Neutrophil (primary cell): ENCODE measurements at regions not wholly inside any gene's neighbourhood (a gene's known extent, or its start where the extent isn't known, plus 50 kb on each side); places are given as distances from the start of the nearest gene placed in this dataset.
"Not testable (repeated sequence)": the region's sequence is repeated elsewhere in the genome, so short reads cannot be mapped to it uniquely, and the experiment has no call there.

ENCODE experiments used
- H3K27ac ChIP-seq: fragments of 200-600 bp; sonication (generic); 2 replicates; pipeline ENCODE4 v1.5.1; 2016; ENCODE audit warnings: mild to moderate bottlenecking, moderate library complexity
- H3K27me3 ChIP-seq: fragments of 200-600 bp; sonication (generic); 2 replicates; pipeline ENCODE4 v1.6.0; 2016; ENCODE audit warnings: mild to moderate bottlenecking
- H3K36me3 ChIP-seq: fragments of 200-600 bp; sonication (generic); 2 replicates; pipeline ENCODE4 v1.5.1; 2017
- H3K4me1 ChIP-seq, 2 experiments: fragments of 200-600 bp in 1 of 2; sonication (generic) in 1 of 2; 1 replicate in 1 of 2; 2 replicates in 1 of 2; pipeline versions ENCODE4 v1.5.1 to v1.6.1; 2013 to 2016; ENCODE audit warnings: low read depth in 1 of 2, low read length in 1 of 2, mild to moderate bottlenecking in 1 of 2, moderate library complexity in 1 of 2; ENCODE audit not compliant: control insufficient read depth in 1 of 2, insufficient read depth in 1 of 2
- H3K4me3 ChIP-seq, 2 experiments: fragments of 200-600 bp in 1 of 2; sonication (generic) in 1 of 2; 1 replicate in 1 of 2; 2 replicates in 1 of 2; pipeline ENCODE4 v1.5.1; 2013 to 2016; ENCODE audit warnings: low read depth in 1 of 2, low read length in 1 of 2, mild to moderate bottlenecking in 1 of 2, moderate library complexity in 1 of 2
- H3K9me3 ChIP-seq: fragments of 200-600 bp; sonication (generic); 2 replicates; pipeline ENCODE4 v1.5.1; 2016
- TF ChIP-seq, protein P1 (sequence below): fragments of 200-600 bp; sonication (generic); IDR thresholded peaks from 2 replicates; pipeline ENCODE4 v1.5.1; 2016; ENCODE audit warnings: antibody characterized with exemption

DNA sequence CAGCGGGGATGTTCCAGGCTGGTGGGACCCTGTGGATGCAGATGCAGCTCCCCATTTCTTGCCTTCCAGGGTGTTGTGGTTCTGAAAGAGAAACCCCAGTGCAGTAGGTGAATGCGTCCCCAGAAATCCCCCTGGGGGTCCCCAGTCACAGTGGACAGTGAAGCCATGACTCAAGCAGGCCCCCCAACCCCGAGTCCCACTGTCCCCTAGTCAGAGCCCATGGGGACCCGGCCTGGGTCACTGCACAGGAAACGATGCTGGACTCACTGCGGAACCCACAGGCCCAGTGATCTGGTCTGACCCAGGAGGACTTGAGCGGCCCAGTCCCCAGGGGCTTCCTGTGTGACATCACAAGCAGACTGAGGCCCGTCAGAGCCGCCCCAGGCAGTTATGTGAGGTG lies 341.4 kb downstream of the ADGRD1 start:
- H3K27me3 ChIP-seq, H3K27ac ChIP-seq, H3K4me3 ChIP-seq, H3K9me3 ChIP-seq, H3K36me3 ChIP-seq, H3K4me1 ChIP-seq: not testable (repeated sequence)

DNA sequence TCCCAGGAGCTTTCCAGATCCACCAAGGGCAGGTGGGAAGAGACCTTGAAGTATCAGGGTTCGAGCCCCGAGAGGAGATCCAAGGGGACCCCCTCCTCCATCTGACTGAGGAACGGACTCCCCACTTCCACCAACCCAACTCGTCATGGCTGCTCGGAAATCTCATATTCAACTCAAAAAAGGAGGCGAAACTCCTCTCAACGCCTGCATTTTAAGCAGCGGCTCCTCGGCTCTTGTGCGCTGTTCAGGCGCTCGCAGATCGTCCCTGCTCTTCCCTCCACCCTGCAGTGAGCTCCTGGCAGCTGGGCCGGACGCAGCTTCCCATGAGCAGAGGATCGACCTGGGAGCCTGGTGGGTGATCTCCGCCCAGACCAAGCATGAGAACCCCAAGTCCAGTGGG lies 341.9 kb downstream of the ADGRD1 start:
- not testable (repeated sequence) for H3K27me3 ChIP-seq, H3K27ac ChIP-seq, H3K4me1 ChIP-seq, H3K4me3 ChIP-seq, H3K36me3 ChIP-seq, H3K9me3 ChIP-seq

DNA sequence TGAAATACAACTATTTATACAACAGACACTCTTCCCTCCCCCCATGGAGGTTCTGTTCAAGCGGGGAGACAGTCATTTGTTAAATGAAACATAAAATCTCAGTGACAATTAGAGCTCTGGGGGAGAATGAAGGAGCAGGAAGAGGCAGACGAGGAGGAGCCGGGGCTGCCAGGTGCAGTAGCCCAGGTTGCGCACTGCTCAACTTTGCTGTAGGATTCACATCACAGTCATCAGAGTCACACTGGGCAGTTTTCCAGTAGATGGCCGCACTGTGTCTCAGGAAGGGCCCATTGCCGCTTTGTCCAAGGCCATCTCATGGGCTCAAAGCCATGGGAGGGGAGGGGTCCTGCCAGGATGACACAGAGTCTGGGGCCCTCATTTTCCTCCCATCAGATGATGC lies 342.4 kb downstream of the ADGRD1 start:
- not testable (repeated sequence) for H3K4me3 ChIP-seq, H3K9me3 ChIP-seq, H3K4me1 ChIP-seq, H3K27me3 ChIP-seq, H3K36me3 ChIP-seq, H3K27ac ChIP-seq

DNA sequence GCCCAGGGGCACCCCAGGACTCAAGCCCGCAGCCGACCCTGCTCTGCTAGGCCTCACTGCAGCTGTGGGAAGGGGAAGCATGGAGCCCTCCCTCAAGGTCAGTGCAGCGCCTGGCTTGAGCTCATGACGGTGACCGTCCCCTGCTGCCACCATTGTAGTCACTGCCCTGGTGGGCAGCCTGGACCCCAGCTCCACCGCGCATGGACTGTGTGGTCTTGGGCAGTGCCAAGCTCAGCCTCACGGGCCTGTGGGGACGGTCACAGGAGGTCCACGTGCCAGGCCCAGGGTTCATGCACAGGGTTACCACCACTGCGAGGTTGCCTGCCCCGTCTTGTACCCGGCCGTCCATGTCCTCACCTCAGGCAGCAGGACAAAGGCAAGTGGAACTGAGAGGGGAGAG lies 342.9 kb downstream of the ADGRD1 start:
- not testable (repeated sequence) for H3K27ac ChIP-seq, H3K9me3 ChIP-seq, H3K36me3 ChIP-seq, H3K27me3 ChIP-seq, H3K4me1 ChIP-seq, H3K4me3 ChIP-seq

DNA sequence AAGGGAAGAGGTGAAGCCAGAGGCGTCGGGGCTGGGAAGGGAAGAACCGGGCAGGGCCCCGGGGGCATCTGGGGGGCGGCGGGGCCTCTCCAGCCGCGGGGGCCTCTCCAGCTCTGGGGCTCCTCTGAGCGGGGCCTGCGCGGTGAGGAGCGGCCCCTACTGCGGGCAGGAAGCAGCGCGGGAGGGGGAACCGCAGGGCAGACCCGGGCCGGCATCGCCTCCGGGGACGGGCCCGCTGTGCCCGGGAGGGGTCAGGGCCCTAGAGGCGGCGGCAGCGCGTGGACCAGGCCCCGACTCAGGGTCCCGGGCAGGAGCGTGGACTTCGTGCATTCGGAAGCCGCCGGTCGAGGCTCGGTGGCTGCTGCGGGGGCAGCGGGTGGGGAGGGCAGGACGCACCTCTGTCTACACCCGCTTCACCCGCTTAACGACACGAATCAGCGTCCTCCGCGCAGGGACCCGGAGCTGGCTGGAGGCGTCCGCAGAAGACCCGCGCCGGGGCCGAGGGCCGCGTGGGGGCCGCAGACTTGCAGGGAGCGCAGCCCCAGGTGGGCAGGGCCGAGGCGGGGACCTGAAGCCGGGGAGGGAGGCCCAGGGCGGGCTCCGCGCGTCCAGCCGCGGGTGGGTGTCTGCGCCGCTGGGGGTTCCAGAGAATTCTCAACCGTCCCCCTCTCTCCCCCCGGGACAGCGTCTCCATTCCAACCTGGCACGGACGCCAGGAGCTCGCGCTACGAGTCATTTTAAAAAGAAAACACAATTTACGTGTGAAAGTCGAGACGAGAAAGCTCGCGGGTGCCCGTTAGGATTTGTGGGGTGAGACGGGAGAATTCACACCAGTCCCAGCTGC lies 345.0 kb downstream of the ADGRD1 start:
- H3K27ac ChIP-seq, H3K27me3 ChIP-seq, H3K4me1 ChIP-seq, H3K4me3 ChIP-seq, H3K9me3 ChIP-seq, H3K36me3 ChIP-seq: not testable (repeated sequence)

DNA sequence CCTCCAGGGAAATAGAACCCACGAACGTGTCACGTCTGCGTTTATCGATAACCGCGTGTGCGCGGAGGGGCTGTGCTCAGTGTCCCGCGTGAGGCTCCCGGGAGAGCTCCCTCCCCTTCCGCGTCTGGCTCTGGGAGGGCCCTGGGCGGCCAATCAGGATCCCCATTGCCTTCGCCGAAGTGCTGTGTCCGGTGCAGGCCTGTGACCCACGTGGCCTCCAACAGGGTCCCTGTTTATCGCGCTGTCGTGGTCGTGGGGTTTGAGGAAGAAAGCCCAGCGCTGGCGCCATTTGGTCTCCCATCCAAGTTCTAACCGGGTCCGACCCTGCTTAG lies 345.6 kb downstream of the ADGRD1 start:
- H3K4me1 ChIP-seq, H3K36me3 ChIP-seq, H3K9me3 ChIP-seq, H3K27ac ChIP-seq, H3K27me3 ChIP-seq, H3K4me3 ChIP-seq: not testable (repeated sequence)

DNA sequence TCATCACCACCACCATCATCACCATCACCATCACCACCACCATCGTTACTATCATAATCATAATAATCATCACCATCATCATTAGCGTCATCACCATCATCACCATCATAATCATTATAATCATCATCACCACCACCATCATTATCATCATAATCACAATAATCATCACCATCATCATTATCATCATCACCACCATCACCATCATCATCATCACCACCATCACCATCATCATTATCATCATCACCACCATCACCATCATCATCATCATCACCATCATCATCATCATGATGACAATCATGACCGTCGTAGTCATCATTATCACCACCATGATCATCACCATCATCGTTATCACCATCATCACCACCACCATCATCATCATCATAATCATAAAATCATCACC lies 349.9 kb downstream of the ADGRD1 start:
- H3K27ac ChIP-seq, H3K4me1 ChIP-seq, H3K36me3 ChIP-seq, H3K9me3 ChIP-seq, H3K4me3 ChIP-seq, H3K27me3 ChIP-seq: not testable (repeated sequence)

DNA sequence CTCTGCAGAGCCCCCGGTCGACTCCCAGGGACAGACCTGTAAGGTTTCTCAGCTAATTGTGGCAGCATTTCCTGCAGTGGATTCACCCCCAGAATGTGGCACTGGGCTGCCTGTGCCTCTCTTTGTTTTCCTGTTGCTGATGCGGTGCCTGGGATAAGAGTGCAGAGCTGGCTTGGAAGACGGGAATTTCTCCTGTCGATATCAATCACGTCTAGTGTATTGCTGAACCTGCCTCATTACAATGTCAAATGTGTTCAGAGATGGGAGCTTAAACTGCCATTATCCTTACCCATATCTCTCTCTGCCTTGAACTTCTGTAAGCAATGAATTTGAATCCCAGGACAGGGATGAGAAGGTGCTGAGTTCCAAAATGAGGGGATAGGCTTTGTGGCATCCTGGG lies 350.9 kb downstream of the ADGRD1 start:
- not testable (repeated sequence) for H3K9me3 ChIP-seq, H3K4me3 ChIP-seq, H3K36me3 ChIP-seq, H3K27me3 ChIP-seq, H3K4me1 ChIP-seq, H3K27ac ChIP-seq

DNA sequence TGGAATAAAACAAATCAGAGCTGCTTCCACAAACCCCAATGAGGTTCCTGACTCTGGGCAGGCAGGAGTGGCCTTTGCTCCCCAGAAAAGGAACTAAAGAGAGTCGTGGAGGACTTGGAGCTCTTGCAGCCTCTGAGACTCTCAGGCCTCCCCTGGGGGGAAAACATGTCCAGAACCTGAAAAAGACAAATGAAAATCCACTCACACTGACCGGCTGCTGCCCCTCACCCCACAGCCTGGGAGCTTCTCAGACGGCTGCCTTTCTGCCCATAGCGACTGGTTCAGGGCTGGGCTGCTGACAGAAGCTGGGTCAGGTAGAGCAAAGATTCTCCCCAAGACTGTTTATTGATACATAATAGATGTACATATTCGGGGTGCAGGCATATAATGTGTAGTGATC lies 356.0 kb downstream of the ADGRD1 start:
- H3K9me3 ChIP-seq = no peaks in the 10 kb centered on the region
- TF ChIP-seq, protein P1, sequence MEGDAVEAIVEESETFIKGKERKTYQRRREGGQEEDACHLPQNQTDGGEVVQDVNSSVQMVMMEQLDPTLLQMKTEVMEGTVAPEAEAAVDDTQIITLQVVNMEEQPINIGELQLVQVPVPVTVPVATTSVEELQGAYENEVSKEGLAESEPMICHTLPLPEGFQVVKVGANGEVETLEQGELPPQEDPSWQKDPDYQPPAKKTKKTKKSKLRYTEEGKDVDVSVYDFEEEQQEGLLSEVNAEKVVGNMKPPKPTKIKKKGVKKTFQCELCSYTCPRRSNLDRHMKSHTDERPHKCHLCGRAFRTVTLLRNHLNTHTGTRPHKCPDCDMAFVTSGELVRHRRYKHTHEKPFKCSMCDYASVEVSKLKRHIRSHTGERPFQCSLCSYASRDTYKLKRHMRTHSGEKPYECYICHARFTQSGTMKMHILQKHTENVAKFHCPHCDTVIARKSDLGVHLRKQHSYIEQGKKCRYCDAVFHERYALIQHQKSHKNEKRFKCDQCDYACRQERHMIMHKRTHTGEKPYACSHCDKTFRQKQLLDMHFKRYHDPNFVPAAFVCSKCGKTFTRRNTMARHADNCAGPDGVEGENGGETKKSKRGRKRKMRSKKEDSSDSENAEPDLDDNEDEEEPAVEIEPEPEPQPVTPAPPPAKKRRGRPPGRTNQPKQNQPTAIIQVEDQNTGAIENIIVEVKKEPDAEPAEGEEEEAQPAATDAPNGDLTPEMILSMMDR = no peak
- no peak overlapping the region for H3K27ac ChIP-seq
- H3K4me3 ChIP-seq = no peak overlapping the region
- peaks cover 24% of the 10 kb centered on the region for H3K27me3 ChIP-seq
- H3K36me3 ChIP-seq = no peaks in the 10 kb centered on the region
- no peaks in the 10 kb centered on the region for H3K4me1 ChIP-seq

DNA sequence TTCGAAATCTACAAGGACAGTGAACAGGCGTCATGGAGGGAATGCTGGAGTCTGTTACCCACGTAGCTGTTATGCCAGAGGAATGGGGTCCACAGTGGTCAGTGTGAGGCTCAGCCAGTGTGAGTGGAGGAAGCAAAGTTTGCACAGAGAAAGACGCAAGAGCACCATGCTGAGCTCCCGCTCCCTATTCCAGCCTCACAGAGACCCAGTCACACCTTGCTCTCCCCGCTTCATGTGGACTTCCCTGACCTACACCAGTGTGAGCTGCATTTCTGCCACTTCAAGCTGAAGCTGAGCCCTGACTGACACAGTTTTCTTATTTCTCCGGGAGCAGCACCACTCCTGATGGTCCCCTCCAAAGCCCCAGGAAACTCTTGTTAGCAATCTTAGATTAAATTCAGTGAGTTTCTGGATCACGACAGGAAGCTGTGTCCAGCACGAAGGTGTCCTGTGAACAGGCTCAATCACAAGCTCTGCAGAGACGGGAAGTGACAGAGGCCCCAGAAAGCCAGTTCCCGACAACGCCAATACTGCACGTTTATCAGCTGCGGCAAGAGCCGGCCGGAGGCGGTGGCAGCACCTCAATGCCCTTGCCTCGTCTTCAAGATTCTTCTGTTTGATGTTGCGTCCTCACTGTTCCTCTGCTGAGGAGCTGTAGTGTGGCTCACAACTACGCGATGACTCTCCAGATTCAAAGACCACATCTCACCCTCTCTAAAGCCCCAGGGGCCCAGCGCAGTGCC lies 356.7 kb downstream of the ADGRD1 start:
- not testable (repeated sequence) for H3K4me3 ChIP-seq, H3K27ac ChIP-seq, H3K4me1 ChIP-seq, H3K9me3 ChIP-seq, H3K36me3 ChIP-seq
- peaks cover 24% of the 10 kb centered on the region for H3K27me3 ChIP-seq

DNA sequence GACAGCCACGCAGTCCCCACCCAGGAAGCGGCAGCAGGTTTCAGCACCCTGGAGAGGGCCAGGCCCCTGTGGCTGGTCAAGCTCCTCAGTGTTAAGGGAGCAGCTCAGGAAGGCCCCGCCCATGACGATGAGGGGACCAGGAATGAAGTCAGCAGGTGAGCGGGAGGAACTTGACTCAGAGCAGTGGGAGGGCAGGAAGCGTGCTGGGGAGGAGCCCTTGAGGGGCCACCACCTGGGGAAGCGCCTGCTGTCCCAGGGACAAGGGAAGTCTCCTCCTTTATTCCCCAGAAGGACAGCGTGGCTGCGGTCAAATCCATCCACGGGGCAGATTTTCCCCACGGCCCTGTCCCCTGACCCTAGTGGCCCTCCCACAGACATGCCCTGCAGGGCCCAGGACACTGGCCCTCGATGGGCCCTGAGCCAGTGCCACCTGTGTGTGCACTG lies 357.6 kb downstream of the ADGRD1 start:
- H3K27me3 ChIP-seq = peaks cover 24% of the 10 kb centered on the region
- H3K9me3 ChIP-seq, H3K27ac ChIP-seq, H3K4me3 ChIP-seq, H3K4me1 ChIP-seq, H3K36me3 ChIP-seq: not testable (repeated sequence)
